ENCODE measurements at regions not wholly inside any gene's neighbourhood (a gene's known extent, or its start where the extent isn't known, plus 50 kb on each side); places are given as distances from the start of the nearest gene placed in this dataset.
"Not testable (repeated sequence)": the region's sequence is repeated elsewhere in the genome, so short reads cannot be mapped to it uniquely, and the experiment has no call there.

- H3K36me3 ChIP-seq: no peaks in the 10 kb centered on the region
- H3K4me1 ChIP-seq: no peaks in the 10 kb centered on the region
- peaks cover 0 to 6% of the 10 kb centered on the region in 2 donors for H3K9me3 ChIP-seq
- H3K27me3 ChIP-seq: no peaks in the 10 kb centered on the region
- intact Hi-C loops (cut with DNase I; ENCODE audit: low total_unique reads): no loop called here
- no peak for TF ChIP-seq POLR2A (IDR thresholded peaks at IDR 0.05)
- no peak for TF ChIP-seq CTCF (IDR thresholded peaks at IDR 0.05)
- H3K4me3 ChIP-seq: no peak overlapping the region
- H3K27ac ChIP-seq: no peak overlapping the region
- no peak for DNase-seq (ENCODE audit: low spot score in 2 of 2)
These were observed 296.5 kb upstream of the GALNTL6 start for GRCh38 chr4:171516694-171517093.

GRCh38 chr4:171484681-171485080 is 328.5 kb upstream of the GALNTL6 start:
- Histone ChIP-seq H3K27ac (no peak overlapping the region), H3K27me3 (no peaks in the 10 kb centered on the region), H3K4me3 (no peak overlapping the region), H3K9me3 (no peaks in the 10 kb centered on the region), H3K36me3 (no peaks in the 10 kb centered on the region), H3K4me1 (no peaks in the 10 kb centered on the region)
- DNase-seq (ENCODE audit: low spot score in 2 of 2): no peak
- intact Hi-C loops (cut with DNase I; ENCODE audit: low total_unique reads): no loop called here
- TF ChIP-seq POLR2AphosphoS5 (IDR thresholded peaks at IDR 0.05) (no peak), POLR2A (IDR thresholded peaks at IDR 0.05) (no peak), CTCF (IDR thresholded peaks at IDR 0.05) (no peak)

GRCh38 chr4:171478181-171478580 is 335.0 kb upstream of the GALNTL6 start:
- H3K27me3 ChIP-seq: no peaks in the 10 kb centered on the region
- intact Hi-C loops (cut with DNase I; ENCODE audit: low total_unique reads): no loop called here
- H3K4me3 ChIP-seq: no peak overlapping the region

GRCh38 chr4:171475111-171475510 is 338.1 kb upstream of the GALNTL6 start:
- H3K36me3 ChIP-seq; H3K9me3 ChIP-seq; intact Hi-C loops (cut with DNase I; ENCODE audit: low total_unique reads); H3K4me1 ChIP-seq; DNase-seq (ENCODE audit: low spot score in 2 of 2); H3K4me3 ChIP-seq; H3K27ac ChIP-seq; H3K27me3 ChIP-seq: not testable (repeated sequence)

More at GRCh38 chr4:171478181-171478580, 335.0 kb upstream of the GALNTL6 start:
- Histone ChIP-seq H3K4me1 (no peaks in the 10 kb centered on the region), H3K36me3 (no peaks in the 10 kb centered on the region), H3K9me3 (no peaks in the 10 kb centered on the region), H3K27ac (no peak overlapping the region)
- TF ChIP-seq POLR2A (IDR thresholded peaks at IDR 0.05): no peak
- no peak for TF ChIP-seq CTCF (IDR thresholded peaks at IDR 0.05)
- TF ChIP-seq POLR2AphosphoS5 (IDR thresholded peaks at IDR 0.05): no peak
- no peak for DNase-seq (ENCODE audit: low spot score in 2 of 2)

- TF ChIP-seq POLR2A (IDR thresholded peaks at IDR 0.05) (no peak), CTCF (IDR thresholded peaks at IDR 0.05) (no peak), POLR2AphosphoS5 (IDR thresholded peaks at IDR 0.05) (no peak)
- Histone ChIP-seq H3K27me3 (no peaks in the 10 kb centered on the region), H3K27ac (no peak overlapping the region), H3K9me3 (no peaks in the 10 kb centered on the region), H3K4me3 (no peak overlapping the region), H3K4me1 (no peaks in the 10 kb centered on the region), H3K36me3 (no peaks in the 10 kb centered on the region)
- no peak for DNase-seq (ENCODE audit: low spot score in 2 of 2)
- intact Hi-C loops (cut with DNase I; ENCODE audit: low total_unique reads): no loop called here
These were observed 340.0 kb upstream of the GALNTL6 start for GRCh38 chr4:171473155-171473554.

- no peak for DNase-seq (ENCODE audit: low spot score in 2 of 2)
- Histone ChIP-seq H3K27me3 (no peaks in the 10 kb centered on the region), H3K9me3 (no peaks in the 10 kb centered on the region), H3K4me3 (no peak overlapping the region), H3K4me1 (no peaks in the 10 kb centered on the region), H3K27ac (no peak overlapping the region), H3K36me3 (no peaks in the 10 kb centered on the region)
- intact Hi-C loops (cut with DNase I; ENCODE audit: low total_unique reads): no loop called here
- TF ChIP-seq POLR2AphosphoS5 (IDR thresholded peaks at IDR 0.05) (no peak), POLR2A (IDR thresholded peaks at IDR 0.05) (no peak), CTCF (IDR thresholded peaks at IDR 0.05) (no peak)
These were observed 341.0 kb upstream of the GALNTL6 start for GRCh38 chr4:171472230-171472629.

Data from breast epithelium (tissue), 4 donors.